ENCODE measurements at regions not wholly inside any gene's neighbourhood (a gene's known extent, or its start where the extent isn't known, plus 50 kb on each side); places are given as distances from the start of the nearest gene placed in this dataset.
"Not testable (repeated sequence)": the region's sequence is repeated elsewhere in the genome, so short reads cannot be mapped to it uniquely, and the experiment has no call there.

- TF ChIP-seq POLR2A (IDR thresholded peaks at IDR 0.05; ENCODE audit: low read depth, low read length); RAD21 (IDR thresholded peaks at IDR 0.05; ENCODE audit: low read length); CTCF (conservative IDR thresholded peaks at IDR 0.05; ENCODE audit: low read depth, low read length); SMC3 (IDR thresholded peaks at IDR 0.05; ENCODE audit: low read depth, low read length); BHLHE40 (IDR thresholded peaks at IDR 0.05; ENCODE audit: low read depth, low read length); CEBPB (IDR thresholded peaks at IDR 0.05; ENCODE audit: low read depth, low read length); RCOR1 (IDR thresholded peaks at IDR 0.05; ENCODE audit: insufficient replicate concordance, low read length); NFE2L2 (IDR thresholded peaks at IDR 0.05; ENCODE audit: low read depth, low read length); USF2 (IDR thresholded peaks at IDR 0.05; ENCODE audit: low read depth, low read length); MAFK (IDR thresholded peaks at IDR 0.05; ENCODE audit: low read depth, low read length); FOS (IDR thresholded peaks at IDR 0.05; ENCODE audit: low read depth, low read length); MXI1 (IDR thresholded peaks at IDR 0.05; ENCODE audit: borderline replicate concordance, low read depth, low read length); ELK1 (IDR thresholded peaks at IDR 0.05; ENCODE audit: borderline replicate concordance, low read depth, low read length): not testable (repeated sequence)
These were observed 114.3 kb upstream of the PALM2AKAP2 start for GRCh38 chr9:109665736-109666135.

All from IMR-90 (cell line).